HEK293 (cell line): ENCODE measurements at regions not wholly inside any gene's neighbourhood (a gene's known extent, or its start where the extent isn't known, plus 50 kb on each side); places are given as distances from the start of the nearest gene placed in this dataset.
A peak's percentile ranks its signal among the peaks of the same experiment; 100 is the strongest.

ENCODE experiments used
- BCL11A ChIP-seq: fragments of 450-650 bp; formaldehyde crosslinking; IDR thresholded peaks from 2 replicates; pipeline ENCODE4 v1.5.1; 2016; ENCODE audit warnings: low read depth, missing biosample characterization, missing genetic modification characterization
- GLI4 ChIP-seq: fragments of 450-650 bp; formaldehyde crosslinking; IDR thresholded peaks from 2 replicates; pipeline ENCODE4 v1.5.1; 2016; ENCODE audit warnings: missing biosample characterization, missing genetic modification characterization
- INSM2 ChIP-seq: fragments of 450-650 bp; formaldehyde crosslinking; IDR thresholded peaks from 2 replicates; pipeline ENCODE4 v1.5.1; 2016; ENCODE audit warnings: missing biosample characterization, missing genetic modification characterization
- KLF16 ChIP-seq: fragments of 450-650 bp; formaldehyde crosslinking; IDR thresholded peaks from 2 replicates; pipeline ENCODE4 v1.5.1; 2017; ENCODE audit warnings: missing biosample characterization, missing genetic modification characterization
- KLF8 ChIP-seq: fragments of 450-650 bp; formaldehyde crosslinking; IDR thresholded peaks from 2 replicates; pipeline ENCODE4 v1.5.1; 2016; ENCODE audit warnings: missing biosample characterization, missing genetic modification characterization
- MZF1 ChIP-seq: fragments of 450-650 bp; formaldehyde crosslinking; IDR thresholded peaks from 2 replicates; pipeline ENCODE4 v1.5.1; 2017; ENCODE audit warnings: missing biosample characterization, missing genetic modification characterization, borderline replicate concordance
- PATZ1 ChIP-seq: fragments of 450-650 bp; formaldehyde crosslinking; IDR thresholded peaks from 2 replicates; pipeline ENCODE4 v1.5.1; 2016; ENCODE audit warnings: missing biosample characterization, missing genetic modification characterization
- PRDM10 ChIP-seq: fragments of 450-650 bp; formaldehyde crosslinking; IDR thresholded peaks from 2 replicates; pipeline ENCODE4 v1.5.1; 2016; ENCODE audit warnings: missing biosample characterization, missing genetic modification characterization
- REPIN1 ChIP-seq: fragments of 450-650 bp; formaldehyde crosslinking; IDR thresholded peaks from 2 replicates; pipeline ENCODE4 v1.5.1; 2017; ENCODE audit warnings: missing biosample characterization, missing genetic modification characterization, low read depth
- SP3 ChIP-seq: fragments of 450-650 bp; formaldehyde crosslinking; IDR thresholded peaks from 2 replicates; pipeline ENCODE4 v1.5.1; 2016; ENCODE audit warnings: missing biosample characterization, missing genetic modification characterization
- ZBTB21 ChIP-seq: fragments of 450-650 bp; formaldehyde crosslinking; IDR thresholded peaks from 2 replicates; pipeline ENCODE4 v1.5.1; 2017; ENCODE audit warnings: missing biosample characterization, missing genetic modification characterization
- ZBTB6 ChIP-seq: fragments of 450-650 bp; formaldehyde crosslinking; IDR thresholded peaks from 2 replicates; pipeline ENCODE4 v1.5.1; 2017; ENCODE audit warnings: missing biosample characterization, missing genetic modification characterization
- ZBTB7A ChIP-seq: fragments of 450-650 bp; formaldehyde crosslinking; IDR thresholded peaks from 2 replicates; pipeline ENCODE4 v1.5.1; 2016; ENCODE audit warnings: low read depth, missing biosample characterization, missing genetic modification characterization
- ZFP3 ChIP-seq: fragments of 450-650 bp; formaldehyde crosslinking; IDR thresholded peaks from 2 replicates; pipeline ENCODE4 v1.5.1; 2016; ENCODE audit warnings: low read depth, missing biosample characterization, missing genetic modification characterization
- ZFP69B ChIP-seq: fragments of 450-650 bp; formaldehyde crosslinking; IDR thresholded peaks from 2 replicates; pipeline ENCODE4 v1.5.1; 2016; ENCODE audit warnings: missing biosample characterization, missing genetic modification characterization
- ZNF2 ChIP-seq: fragments of 450-650 bp; formaldehyde crosslinking; IDR thresholded peaks from 2 replicates; pipeline ENCODE4 v1.5.1; 2016; ENCODE audit warnings: missing biosample characterization, missing genetic modification characterization
- ZNF24 ChIP-seq: fragments of 450-650 bp; formaldehyde crosslinking; IDR thresholded peaks from 2 replicates; pipeline ENCODE4 v1.5.1; 2016; ENCODE audit warnings: missing biosample characterization, missing genetic modification characterization
- ZNF391 ChIP-seq: fragments of 450-650 bp; formaldehyde crosslinking; IDR thresholded peaks from 2 replicates; pipeline ENCODE4 v1.5.1; 2016; ENCODE audit warnings: low read depth, missing biosample characterization, missing genetic modification characterization, borderline replicate concordance
- ZNF510 ChIP-seq: fragments of 450-650 bp; formaldehyde crosslinking; IDR thresholded peaks from 2 replicates; pipeline ENCODE4 v1.5.1; 2018; ENCODE audit warnings: mild to moderate bottlenecking, missing genetic modification characterization, missing biosample characterization; ENCODE audit not compliant: insufficient replicate concordance
- ZNF513 ChIP-seq: fragments of 450-650 bp; IDR thresholded peaks from 2 replicates; pipeline ENCODE4 v1.5.1; 2018; ENCODE audit warnings: missing biosample characterization, missing genetic modification characterization
- ZNF529 ChIP-seq: fragments of 450-650 bp; formaldehyde crosslinking; IDR thresholded peaks from 2 replicates; pipeline ENCODE4 v1.5.1; 2017; ENCODE audit warnings: missing genetic modification characterization, missing biosample characterization; ENCODE audit not compliant: insufficient replicate concordance
- ZNF558 ChIP-seq: fragments of 450-650 bp; formaldehyde crosslinking; IDR thresholded peaks from 2 replicates; pipeline ENCODE4 v1.5.1; 2016; ENCODE audit warnings: missing biosample characterization, missing genetic modification characterization
- ZNF596 ChIP-seq: fragments of 450-650 bp; IDR thresholded peaks from 2 replicates; pipeline ENCODE4 v1.5.0; 2018; ENCODE audit warnings: missing biosample characterization, mild to moderate bottlenecking, missing genetic modification characterization, moderate library complexity
- ZNF610 ChIP-seq: fragments of 450-650 bp; formaldehyde crosslinking; IDR thresholded peaks from 2 replicates; pipeline ENCODE4 v1.5.1; 2016; ENCODE audit warnings: missing biosample characterization, missing genetic modification characterization, borderline replicate concordance
- ZNF629 ChIP-seq: fragments of 450-650 bp; formaldehyde crosslinking; IDR thresholded peaks from 2 replicates; pipeline ENCODE4 v1.5.1; 2017; ENCODE audit warnings: missing biosample characterization, missing genetic modification characterization
- ZNF776 ChIP-seq: fragments of 450-650 bp; formaldehyde crosslinking; IDR thresholded peaks from 2 replicates; pipeline ENCODE4 v1.5.0; 2017; ENCODE audit warnings: missing biosample characterization, missing genetic modification characterization, borderline replicate concordance
- ZSCAN4 ChIP-seq: fragments of 450-650 bp; formaldehyde crosslinking; IDR thresholded peaks from 2 replicates; pipeline ENCODE4 v1.5.1; 2017; ENCODE audit warnings: missing biosample characterization, missing genetic modification characterization

GRCh38 chr1:148334339-148335130 is 148.6 kb downstream of the PPIAL4G start (continued):
- no peak for TF ChIP-seq ZNF776 (tag by site-specific recombination)
- TF ChIP-seq ZBTB21 (tag by site-specific recombination), result peak; percentile 98
- TF ChIP-seq INSM2, result peak; percentile 57
- TF ChIP-seq KLF16 (tag by site-specific recombination), result peak; percentile 34; the same call in 1 of the 2 replicates
- peak; percentile 93 for TF ChIP-seq KLF8 (tag by site-specific recombination)
- peak; percentile 70; the same call in 1 of the 2 replicates for TF ChIP-seq MZF1 (tag by site-specific recombination)
- TF ChIP-seq ZBTB6 (tag by site-specific recombination), result 0 out of 2 replicates have a peak, but pooled peaks have one; percentile 23
- 0 out of 2 replicates have a peak, but pooled peaks have one; percentile 27 for TF ChIP-seq BCL11A (tag by site-specific recombination)
- TF ChIP-seq ZNF629 (tag by site-specific recombination), result peak; percentile 99
- peak; percentile 10 for TF ChIP-seq ZNF510
- 0 out of 2 replicates have a peak, but pooled peaks have one; percentile 21 for TF ChIP-seq GLI4 (tag by site-specific recombination)
- TF ChIP-seq ZNF24 (tag by site-specific recombination), result peak; percentile 77; the same call in 1 of the 2 replicates
- peak; percentile 89 for TF ChIP-seq ZNF2 (tag by site-specific recombination)
- peak; percentile 42 for TF ChIP-seq ZFP69B (tag by site-specific recombination)
- TF ChIP-seq ZSCAN4 (tag by site-specific recombination), result peak; percentile 30; the same call in 1 of the 2 replicates
- peak; percentile 42; the same call in 1 of the 2 replicates for TF ChIP-seq ZNF596 (tag by site-specific recombination)
- peak; percentile 79; the same call in 1 of the 2 replicates for TF ChIP-seq ZNF610 (tag by site-specific recombination)
- TF ChIP-seq ZFP3 (tag by site-specific recombination), result peak; percentile 64
- peak; percentile 83 for TF ChIP-seq ZNF558 (tag by site-specific recombination)
- TF ChIP-seq REPIN1 (tag by site-specific recombination), result peak; percentile 79
- TF ChIP-seq ZBTB7A (tag by site-specific recombination), result no peak
- TF ChIP-seq ZNF513 (tag by site-specific recombination), result peak; percentile 55; the same call in 1 of the 2 replicates
- peak; percentile 77 for TF ChIP-seq SP3 (tag by site-specific recombination)
- TF ChIP-seq ZNF391 (tag by site-specific recombination), result peak; percentile 82; the same call in 1 of the 2 replicates
- peak; percentile 74 for TF ChIP-seq PRDM10 (tag by site-specific recombination)
- no peak for TF ChIP-seq ZNF529
- TF ChIP-seq PATZ1 (tag by site-specific recombination), result peak; percentile 93
